NCI-H748 (cell line): ENCODE measurements at regions not wholly inside any gene's neighbourhood (a gene's known extent, or its start where the extent isn't known, plus 50 kb on each side); places are given as distances from the start of the nearest gene placed in this dataset.

Experiments
- DNase-seq: peaks from one replicate; lab custom pipeline; 2025; ENCODE audit not compliant: unreplicated experiment; lab: John Stamatoyannopoulos, UW

DNA sequence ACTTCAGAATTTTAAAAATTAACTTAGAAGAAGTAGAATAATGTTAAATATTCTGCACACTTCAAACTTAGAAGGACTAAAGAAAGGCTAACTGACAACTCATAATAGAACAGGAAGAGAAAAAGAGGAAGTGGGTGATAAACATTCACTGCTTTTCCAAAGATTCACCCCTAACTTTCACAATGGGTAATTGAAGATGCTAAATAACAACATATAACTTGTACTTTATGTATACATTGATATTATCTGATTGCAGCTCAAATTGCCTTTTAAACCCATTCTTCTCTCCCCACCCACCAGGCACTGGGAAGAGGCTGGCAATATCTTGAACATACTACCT is 376.6 kb downstream of the EFNA5 start:
- no peak for DNase-seq

DNA sequence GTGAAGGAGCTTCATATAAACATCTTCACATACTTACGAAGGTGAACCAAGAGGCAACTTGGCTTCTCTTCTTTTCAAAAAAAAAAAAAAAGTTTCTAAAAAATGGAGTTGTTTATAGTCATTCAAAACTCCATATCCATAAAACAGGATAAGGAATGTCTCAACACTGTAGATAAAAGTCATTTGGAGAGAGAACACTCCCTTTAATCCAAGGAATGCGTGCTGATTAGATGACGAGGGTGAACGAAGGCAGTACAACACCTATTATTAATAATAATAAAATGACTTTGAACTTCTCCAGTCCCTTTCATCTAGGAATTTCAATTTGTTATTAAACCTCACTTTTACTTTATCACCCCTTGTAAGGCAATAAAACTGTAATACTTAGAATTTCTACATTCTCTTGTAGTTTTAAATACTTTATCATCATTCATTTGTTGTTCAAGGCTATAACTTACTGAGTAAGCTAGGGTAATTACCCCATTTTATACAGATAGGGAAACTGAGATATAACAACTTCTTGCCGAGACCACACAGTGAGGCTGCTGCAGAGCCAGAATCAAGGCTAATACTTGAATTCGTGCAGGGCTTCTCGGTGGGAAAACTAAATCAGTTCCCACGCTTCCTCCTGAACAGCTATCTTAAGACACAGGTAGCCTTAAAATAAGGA is 377.1 kb downstream of the EFNA5 start:
- no peak for DNase-seq

DNA sequence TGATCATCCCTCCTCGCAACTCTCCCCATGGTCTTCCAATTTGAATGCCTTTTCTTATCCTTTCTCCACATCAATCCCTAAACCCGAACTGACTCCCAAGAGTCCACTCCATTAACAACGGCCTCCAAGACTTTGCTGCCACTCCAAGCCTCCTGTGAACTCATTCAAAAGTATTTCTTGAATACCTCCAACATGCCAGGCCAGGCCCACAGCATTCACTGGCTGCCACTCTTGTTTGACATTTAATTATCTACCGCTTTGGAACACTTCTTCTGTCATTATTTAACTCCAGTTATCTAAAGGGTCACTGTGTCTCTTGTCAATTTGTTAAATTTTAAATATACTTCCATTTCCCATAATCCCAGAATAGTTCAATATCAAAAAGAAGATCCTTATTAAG is 378.9 kb downstream of the EFNA5 start:
- no peak for DNase-seq

DNA sequence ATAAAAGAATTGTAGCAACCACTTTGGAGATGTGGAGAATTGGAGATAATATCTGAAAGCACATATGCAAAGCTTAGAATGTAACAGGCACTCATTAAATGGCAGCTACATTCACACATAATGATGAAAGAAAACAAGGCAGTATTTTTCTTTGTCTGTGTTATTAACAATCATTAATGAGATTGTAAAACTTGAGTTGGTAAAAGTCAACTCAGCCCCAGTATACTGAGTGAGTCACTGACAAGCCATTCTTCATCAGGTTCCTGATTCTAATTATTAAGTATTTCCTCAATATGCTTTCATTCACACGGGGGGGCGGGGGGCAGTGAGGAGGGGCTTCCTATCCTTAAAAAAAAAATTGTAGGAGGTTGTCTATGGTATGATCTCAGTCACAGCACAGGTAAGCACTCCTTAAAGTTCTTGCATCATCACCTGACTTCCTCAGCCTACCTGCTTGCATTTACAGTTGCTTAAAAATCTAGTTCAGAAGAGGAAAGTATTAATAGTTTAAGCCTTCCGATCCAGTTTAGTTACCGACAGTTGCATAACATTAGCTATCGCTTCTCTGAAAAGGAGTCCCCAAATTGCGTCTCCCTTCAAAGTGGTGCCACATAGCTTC is 379.8 kb downstream of the EFNA5 start:
- DNase-seq = no peak

DNA sequence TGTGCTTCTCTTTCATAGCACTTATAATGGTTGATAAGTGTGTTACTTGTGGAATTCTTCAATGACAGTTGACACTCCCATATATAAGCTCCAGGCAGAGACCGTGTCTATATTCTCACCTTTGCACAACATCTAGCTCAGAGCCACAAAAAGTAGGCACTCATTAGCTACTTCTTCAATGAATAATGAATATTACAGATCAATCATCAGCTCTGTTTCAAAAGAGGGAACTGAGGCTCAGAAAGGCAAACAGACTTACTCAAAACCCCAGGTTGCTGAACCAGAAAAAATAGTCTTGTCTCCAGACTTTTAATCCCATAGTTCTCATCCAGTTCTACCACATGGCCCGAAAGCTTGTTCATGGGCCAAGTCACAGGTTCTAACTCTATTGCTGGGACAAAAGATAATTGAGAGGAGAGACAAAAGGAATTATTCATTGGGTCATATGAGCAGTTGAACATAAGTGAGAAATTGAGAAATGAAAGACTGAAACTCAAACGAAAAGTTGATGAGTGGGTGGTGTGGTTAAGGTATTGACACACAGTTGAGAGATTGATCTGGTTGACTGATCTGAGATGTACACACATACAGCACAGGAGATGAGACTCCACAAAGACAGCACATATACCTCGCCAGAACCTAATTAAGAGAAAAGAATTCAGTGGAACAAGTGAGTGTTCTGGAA is 381.6 kb downstream of the EFNA5 start:
- DNase-seq = no peak

DNA sequence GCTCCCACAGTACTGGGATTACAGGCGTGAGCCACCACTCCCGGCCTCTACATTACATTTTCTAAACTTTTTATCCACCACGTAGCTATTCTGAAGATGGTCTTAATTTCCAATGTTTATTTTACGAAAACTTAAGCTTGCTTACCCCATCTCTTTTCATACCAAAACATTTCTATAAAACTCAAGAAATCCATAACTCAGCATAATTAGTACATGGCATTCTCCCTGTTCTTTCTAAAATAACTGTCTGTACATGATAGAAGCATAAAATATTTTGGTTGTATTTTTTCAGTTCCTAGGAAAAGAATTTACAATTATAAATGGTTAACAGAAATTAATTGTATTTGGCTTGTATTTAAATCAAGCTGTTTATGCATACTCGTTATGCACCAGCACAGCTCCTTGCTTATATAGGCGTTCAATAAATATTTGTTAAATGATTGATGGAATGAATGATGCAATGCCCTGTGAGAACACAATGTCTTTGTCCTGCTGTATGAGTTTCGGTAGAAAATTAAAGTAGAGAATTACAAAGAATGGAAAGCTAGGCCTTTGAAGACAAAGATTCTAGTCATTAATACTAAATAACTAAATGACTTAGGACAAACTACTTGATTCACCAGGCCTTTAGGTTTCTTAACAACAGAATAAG is 384.2 kb downstream of the EFNA5 start:
- no peak for DNase-seq

DNA sequence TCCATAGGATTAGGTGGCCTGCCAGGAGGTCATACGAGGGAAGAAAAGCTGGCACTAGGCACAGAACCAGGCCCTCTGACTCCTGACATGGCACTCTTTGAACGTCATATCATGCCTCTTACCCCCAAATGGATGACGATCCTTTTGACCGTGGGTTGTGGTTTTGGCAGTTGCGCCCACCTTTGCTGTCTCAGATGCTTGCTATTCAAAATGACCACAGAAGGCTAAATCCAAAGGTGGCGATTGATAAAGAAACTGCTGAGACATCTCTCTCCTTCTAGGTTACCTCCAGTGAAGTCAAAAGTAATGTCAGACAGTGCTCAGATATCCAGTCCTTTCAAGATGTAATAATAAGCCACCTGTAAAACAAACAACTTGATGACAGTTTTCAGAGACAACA is 385.0 kb downstream of the EFNA5 start:
- no peak for DNase-seq

DNA sequence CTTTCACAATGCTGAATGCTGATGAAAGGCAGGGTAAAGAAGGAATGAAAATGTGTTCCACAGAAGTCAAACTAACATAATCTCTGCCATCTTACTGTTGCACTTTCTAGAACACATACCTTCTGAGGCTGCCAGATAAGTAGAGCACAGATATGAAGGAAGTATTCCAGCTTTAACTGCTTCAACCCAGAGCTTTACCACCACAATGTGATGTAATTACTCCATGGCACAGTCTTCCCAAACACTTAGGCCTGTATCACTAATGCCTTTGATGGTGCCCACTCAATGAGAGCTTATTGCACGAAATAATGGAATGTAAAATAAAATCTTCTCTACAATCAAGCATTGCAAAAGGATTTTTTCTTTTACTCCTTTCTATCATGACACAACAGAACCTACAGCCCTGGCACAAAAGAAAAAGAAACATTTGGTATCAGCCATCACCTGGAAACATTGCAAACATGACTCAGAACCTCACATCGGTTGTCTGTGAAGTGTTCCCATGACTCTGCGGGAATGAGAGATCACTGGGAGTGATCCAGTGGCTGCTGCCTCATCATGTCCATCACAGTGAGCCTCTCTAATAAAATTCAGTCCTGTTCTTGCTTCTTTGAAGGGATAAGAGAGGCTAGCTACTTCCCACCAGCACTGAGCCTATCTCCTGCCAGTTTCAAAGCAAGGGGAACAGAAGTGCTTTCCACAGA is 385.8 kb downstream of the EFNA5 start:
- no peak for DNase-seq

DNA sequence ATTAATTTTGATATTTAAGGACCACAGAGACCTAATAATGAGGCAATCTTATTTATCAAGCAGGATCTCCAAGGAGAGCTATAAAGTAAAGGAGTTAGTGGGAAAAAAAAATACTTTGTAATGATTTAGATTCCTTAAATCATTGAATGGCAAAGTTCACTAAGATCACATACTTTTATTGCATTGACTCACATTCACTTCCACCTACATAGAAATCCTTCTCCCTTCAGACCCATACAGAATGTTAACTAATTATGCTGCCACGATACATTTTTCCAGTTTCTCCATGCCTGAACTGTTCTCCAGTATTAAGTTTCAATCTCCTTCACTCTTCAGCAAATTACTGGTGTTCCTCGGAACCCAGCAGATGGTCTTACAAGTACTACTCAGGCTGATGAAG is 388.7 kb downstream of the EFNA5 start:
- DNase-seq = no peak

DNA sequence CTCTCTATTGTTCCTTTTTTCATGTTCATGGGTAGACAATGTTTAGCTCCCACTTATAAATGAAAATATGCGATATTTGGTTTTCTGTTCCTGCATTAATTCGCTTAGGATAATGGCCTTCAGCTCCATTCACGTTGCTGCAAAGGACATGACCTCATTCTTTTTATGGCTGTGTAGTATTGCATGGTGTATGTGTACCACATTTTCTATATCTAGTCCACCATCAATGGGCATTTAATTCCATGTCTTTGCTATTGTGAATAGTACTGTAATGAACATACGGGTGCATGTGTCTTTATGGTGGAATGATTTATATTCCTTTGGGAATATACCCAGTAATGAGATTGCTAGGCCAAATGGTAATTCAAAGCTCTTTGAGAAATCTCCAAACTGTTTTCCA is 392.0 kb downstream of the EFNA5 start:
- no peak for DNase-seq

DNA sequence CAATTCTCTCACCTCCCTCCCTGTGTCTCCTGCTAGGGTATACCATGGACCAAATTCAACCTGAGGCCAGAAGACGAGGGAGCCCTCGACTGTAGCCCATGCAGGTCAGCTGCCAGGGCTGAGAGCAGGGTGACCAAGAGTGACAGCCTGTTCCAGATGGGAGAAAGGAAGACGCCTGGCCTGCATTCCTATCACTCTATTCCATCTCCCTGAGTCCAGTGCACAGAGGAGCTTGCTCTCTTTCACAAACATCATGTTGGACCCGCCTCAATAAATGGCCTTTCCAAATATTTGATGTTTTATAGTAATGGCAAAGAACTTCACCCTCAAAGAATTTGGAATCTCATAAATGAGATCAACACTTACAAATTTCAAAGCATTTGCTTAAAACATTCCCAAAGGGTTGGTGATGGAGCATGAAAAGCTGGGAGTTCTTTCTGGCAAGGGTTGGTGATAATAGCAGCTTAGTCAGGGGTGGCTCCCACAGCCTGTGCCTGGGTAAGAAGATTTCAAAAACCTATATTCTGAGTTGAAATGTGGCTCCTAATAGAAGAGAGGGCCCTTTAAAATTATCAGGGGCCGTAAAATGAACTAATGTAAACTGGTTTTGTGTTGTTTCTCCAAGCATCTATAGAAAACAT is 393.1 kb downstream of the EFNA5 start:
- no peak for DNase-seq

DNA sequence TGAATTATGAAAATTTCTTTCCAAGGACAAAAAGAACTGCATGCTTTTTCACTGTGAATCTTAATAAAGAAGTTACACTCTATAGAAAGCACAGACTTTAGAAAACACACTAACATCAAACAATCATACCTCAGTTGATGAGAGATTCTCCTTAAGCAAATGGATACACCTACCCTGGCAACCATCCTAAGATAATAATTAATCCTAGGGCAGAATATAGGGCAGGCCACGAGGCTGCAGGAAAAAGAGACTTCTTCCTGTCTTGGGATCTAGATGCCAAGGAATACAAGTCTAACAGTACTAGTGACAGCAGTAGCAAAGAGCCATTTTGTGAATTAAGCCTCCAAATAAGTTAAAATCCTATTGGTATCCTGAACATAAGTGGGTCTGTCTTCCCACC is 395.4 kb downstream of the EFNA5 start:
- no peak for DNase-seq

DNA sequence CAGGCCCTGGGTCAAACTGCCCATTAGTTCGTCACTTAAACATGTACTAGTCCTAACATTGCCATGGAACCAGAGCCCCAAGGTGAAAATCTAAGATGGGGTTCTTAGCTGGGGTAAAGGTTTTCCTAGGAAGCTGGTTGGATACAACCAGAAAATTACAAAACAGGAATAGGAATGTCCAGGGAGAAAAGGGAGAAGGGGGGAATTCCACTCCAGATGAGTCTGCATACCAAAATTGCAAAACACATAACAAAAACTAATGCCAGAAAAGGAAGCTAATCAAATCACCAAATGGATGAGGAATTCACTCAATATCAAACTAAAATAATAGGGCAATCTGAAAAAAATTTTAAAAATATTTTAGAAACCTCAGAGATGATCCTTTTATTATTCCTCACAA is 396.2 kb downstream of the EFNA5 start:
- DNase-seq = no peak

DNA sequence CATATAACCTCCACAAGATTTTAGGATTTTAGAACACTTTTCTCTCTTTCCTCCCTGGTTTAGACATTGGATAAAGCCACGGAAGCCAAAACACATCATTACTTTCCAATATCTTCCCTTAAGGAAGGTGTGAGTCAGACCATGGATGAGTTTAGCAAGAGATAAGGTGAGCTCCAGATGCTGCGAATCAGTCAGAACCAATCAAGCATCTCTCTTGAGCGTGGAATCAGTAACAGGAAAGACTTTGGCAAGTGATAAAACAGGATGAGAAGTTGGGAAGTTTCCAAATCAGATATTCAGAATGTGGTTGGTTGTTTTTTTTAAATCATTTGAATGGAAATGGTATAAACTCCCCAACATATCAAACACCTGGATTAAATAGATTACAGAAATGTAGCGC is 397.8 kb downstream of the EFNA5 start:
- DNase-seq = no peak

DNA sequence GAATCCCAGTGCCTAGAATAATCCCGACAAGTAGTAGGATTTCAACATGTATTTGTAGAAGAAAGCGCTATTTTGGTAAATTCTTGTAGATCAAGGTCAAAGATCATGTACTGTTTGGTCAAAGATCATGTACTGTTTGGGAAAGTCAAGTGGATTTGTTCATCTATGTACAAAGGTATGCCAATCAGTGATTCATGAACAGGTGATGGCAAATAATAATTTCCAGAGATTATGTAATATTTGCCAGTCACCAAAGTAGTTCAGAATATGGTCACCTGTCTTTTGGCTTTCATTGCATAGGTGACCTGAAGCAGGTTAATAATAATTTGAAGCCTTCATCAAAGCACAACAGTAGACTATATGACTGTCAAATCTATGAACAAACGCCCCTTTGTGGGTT is 398.2 kb downstream of the EFNA5 start:
- no peak for DNase-seq

DNA sequence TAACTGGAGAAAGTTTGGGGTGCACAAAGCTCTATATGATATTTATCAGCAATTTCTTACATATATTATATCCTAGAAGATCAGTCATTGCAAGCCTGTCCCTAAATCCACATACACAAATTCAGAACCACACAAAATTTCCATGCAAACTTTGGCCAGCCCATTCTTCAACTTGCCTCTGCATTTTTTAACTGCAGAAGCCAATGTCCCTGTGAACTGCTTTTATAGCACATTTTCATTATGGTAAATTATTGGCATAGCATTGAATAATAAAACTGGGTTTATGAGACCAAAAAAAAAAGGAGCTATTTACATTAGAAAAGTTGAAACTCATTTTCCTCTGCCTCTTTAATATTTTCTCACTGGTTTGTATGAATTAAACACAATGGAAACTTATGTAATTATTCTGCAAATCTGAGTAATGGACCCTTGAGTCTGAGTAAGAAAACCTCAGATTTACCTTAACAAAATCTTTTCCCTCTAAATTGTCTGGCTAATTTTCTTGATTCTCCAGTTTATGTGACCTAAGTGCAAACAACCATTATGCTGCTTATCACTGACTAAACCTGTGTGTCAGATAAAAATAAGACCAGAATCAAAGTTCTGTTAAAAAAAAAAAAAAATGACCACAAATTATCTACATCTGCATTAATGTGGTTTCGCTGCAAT is 398.9 kb downstream of the EFNA5 start:
- no peak for DNase-seq

DNA sequence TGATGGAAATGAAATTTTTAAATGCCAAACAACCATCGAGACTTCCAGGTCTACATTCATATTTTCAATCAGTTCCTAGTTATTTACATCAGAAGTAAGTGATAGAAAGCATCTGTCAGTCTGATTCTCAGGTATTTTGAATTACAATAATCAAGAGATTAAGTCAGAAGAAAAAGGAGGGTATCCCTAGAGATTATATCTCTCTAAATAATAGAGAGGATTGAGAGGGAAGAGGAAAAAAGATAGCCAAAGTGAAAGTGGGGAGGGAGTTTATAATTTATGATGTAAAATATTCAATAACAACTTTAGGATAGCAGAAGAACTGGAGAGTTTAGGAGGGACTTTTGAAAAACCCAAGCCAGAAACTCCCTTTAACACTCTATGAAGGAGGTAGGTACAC is 400.2 kb downstream of the EFNA5 start:
- DNase-seq = no peak

DNA sequence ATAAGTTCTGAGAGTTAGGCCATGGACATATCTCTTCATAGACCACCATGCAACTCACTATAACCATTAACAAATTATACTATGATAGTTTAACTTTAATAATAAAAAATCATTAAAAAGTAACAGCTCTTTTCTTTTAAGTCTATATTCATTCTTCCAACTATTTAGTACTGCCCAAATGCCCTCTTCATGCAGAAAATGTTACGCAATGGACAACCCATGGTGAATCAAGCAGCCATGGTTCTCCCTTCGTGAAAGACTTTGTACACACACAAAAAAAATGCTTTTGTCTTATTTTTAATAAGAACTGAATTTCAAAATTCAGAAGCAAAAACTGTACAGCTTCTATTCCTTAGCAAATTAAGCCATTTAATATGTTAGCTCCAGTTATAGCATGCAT is 401.1 kb downstream of the EFNA5 start:
- no peak for DNase-seq

DNA sequence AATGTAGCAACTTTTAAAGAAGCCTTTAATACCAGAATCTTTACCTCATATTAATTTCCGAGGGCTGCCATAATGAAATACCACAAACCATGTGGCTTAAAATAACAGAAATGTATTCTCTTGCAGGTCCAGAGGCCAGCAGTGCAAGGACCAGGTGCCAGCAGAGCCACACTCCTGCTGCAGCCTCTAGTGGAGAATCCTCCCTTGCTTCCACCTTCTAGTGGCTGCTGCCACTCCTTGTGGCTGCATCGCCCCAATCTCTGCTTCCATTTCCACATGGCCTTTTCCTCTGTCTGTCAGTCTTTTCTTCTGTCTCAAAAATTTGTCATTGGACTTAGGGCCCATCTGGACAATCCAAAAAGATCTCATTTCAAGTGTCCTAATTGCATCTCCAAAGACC is 401.5 kb downstream of the EFNA5 start:
- DNase-seq = no peak

DNA sequence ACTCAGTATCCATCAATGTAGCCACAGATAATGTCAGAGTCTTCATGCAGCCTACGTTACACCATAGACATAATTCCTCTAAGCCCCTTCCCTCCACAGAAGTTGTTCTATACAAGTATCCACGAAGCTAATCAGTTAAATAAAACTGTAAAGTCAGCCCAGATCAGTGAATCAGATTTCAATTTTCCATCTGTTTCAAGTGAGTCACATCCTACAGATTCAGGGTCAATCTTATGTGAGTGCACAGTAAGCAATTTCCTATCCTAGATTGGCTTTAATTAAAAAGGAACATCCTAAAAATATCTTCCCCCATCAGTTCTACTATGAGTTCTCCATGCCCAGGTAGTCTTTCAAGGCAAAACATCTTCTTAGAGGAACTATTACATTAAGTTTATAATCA is 402.5 kb downstream of the EFNA5 start:
- no peak for DNase-seq

DNA sequence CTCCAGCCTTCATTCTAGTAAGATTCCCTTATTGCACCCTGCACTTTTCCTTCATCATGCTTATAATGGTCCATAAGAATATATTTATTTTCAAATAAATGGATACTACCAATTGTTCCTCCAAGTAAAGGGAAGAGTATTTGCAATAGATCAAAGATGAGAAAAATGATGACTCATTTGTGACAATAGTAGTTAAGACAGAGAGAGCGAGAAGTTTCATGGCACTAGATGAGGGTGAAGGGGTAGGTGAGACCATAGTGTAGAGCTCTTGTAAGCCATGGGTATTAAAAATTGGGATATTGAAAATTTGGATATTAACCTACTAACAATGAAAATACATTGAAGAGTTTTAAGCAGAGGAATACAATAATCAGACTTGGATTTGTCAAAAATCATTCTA is 404.6 kb downstream of the EFNA5 start:
- no peak for DNase-seq
